Epithelial cell of proximal tubule (primary cell): ENCODE measurements at regions not wholly inside any gene's neighbourhood (a gene's known extent, or its start where the extent isn't known, plus 50 kb on each side); places are given as distances from the start of the nearest gene placed in this dataset.

Experiments used
- DNase-seq: peaks from one replicate; pipeline ENCODE4 v3.0.0-alpha.2; 2011; ENCODE audit warnings: low read depth
- H3K4me3 ChIP-seq: 2 replicates; pipeline ENCODE4 v1.5.1; 2011; ENCODE audit warnings: low read depth, mild to moderate bottlenecking, low read length
- CTCF ChIP-seq: conservative IDR thresholded peaks from 2 replicates; pipeline ENCODE4 v1.5.1; 2012; ENCODE audit warnings: low read depth, mild to moderate bottlenecking, low read length

- no peak overlapping the region for H3K4me3 ChIP-seq
- TF ChIP-seq CTCF = no peak
- no peak for DNase-seq
Measured at GRCh38 chr13:73336773-73337172, 278.0 kb downstream of the KLF5 start.

- no peak overlapping the region for H3K4me3 ChIP-seq
- TF ChIP-seq CTCF = no peak
- no peak for DNase-seq
Measured at GRCh38 chr13:73335944-73336343, 277.1 kb downstream of the KLF5 start.

GRCh38 chr13:73335210-73335609 lies 276.4 kb downstream of the KLF5 start:
- no peak overlapping the region for H3K4me3 ChIP-seq
- no peak for TF ChIP-seq CTCF
- peak; percentile 85 for DNase-seq

- no peak overlapping the region for H3K4me3 ChIP-seq
- TF ChIP-seq CTCF = no peak
- no peak for DNase-seq
Measured at GRCh38 chr13:73334445-73334844, 275.6 kb downstream of the KLF5 start.

GRCh38 chr13:73331556-73331955 lies 272.8 kb downstream of the KLF5 start:
- no peak for TF ChIP-seq CTCF
- no peak overlapping the region for H3K4me3 ChIP-seq
- DNase-seq = no peak

GRCh38 chr13:73329355-73329754 lies 270.6 kb downstream of the KLF5 start:
- no peak for TF ChIP-seq CTCF
- no peak for DNase-seq

GRCh38 chr13:73327579-73327978 lies 268.8 kb downstream of the KLF5 start:
- TF ChIP-seq CTCF = no peak
- no peak for DNase-seq
- H3K4me3 ChIP-seq = no peak overlapping the region

More at GRCh38 chr13:73329355-73329754, 270.6 kb downstream of the KLF5 start:
- no peak overlapping the region for H3K4me3 ChIP-seq
